ENCODE measurements at regions not wholly inside any gene's neighbourhood (a gene's known extent, or its start where the extent isn't known, plus 50 kb on each side); places are given as distances from the start of the nearest gene placed in this dataset.

GRCh38 chr18:45409971-45410370 lies 205.3 kb upstream of the SLC14A2 start:
- TF ChIP-seq POLR2A (IDR thresholded peaks at IDR 0.05; ENCODE audit: low read depth) (no peak), CTCF (IDR thresholded peaks at IDR 0.05) (no peak), EP300 (IDR thresholded peaks at IDR 0.05) (no peak), POLR2AphosphoS5 (IDR thresholded peaks at IDR 0.05) (no peak)
